Dedifferentiated amniotic fluid mesenchymal stem cell (primary cell): ENCODE measurements at regions not wholly inside any gene's neighbourhood (a gene's known extent, or its start where the extent isn't known, plus 50 kb on each side); places are given as distances from the start of the nearest gene placed in this dataset.

Source experiments
- DNase-seq: peaks from one replicate; pipeline ENCODE4 v3.0.0-alpha.2; 2016; ENCODE audit errors: extremely low spot score

- no peak for DNase-seq
Observed at GRCh38 chr12:28937196-28937595, 211.9 kb upstream of the FAR2 start.

- no peak for DNase-seq
Observed at GRCh38 chr12:28938056-28938455, 211.0 kb upstream of the FAR2 start.

- DNase-seq, result no peak
Observed at GRCh38 chr12:28938581-28939235, 210.4 kb upstream of the FAR2 start.

- DNase-seq, result no peak
Observed at GRCh38 chr12:28939427-28939826, 209.7 kb upstream of the FAR2 start.

DNA sequence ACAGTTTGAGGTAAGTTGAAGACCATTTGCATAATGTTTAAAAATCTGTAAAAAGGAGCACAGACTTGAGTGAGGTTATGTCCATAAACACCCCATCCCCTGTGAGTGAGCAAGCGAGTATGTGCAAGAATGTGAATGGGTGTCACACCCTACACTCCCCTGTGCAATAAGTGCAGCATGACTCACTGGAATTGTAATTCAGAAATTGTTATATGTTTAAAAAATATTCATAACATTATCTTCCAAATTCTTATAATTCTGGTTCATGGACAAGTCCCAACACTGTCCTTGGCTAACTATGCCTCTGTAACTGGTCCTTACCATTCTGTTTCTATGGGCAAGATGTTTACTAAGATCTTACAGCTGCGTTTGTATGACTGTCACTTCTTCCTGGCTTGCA lies 207.8 kb upstream of the FAR2 start:
- no peak for DNase-seq

DNA sequence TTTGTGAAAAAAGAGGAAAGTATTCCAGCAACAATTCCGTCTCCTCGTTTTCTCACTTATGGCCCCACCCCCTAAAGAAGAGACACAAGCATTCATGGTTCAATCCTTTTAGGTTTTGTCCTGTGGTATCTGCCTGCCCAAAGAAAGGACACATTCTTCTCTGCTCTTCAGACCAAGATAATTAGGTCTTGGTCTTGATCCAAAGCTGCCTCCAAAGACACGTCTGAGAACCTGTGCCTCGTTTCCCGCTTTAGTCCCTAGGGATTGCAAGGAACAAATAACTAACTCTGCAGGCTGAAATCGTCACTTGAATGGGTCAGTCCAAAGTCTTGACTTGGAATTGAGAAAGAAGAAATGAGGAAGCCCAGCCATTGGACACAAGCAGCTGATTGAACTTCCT lies 202.7 kb upstream of the FAR2 start:
- no peak for DNase-seq

- no peak for DNase-seq
Observed at GRCh38 chr12:28948685-28949084, 200.4 kb upstream of the FAR2 start.

DNA sequence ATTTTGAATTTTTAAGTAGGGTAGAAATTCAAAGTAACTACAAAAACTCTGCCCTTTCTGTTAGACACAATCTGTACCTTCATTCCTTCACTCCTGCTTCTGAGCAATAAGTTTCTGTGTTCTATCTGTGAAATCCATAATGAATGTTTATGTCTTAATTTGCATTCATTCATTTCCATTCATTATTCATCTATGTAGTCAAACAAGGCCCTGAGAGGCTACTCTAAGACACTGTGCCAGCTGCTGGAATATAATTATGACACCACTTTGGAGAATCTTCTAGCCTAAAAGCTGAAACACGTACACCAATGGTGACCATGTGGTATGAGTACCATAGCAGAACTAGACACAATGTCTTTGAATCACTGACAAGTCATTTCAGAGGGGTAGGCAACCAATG lies 199.9 kb upstream of the FAR2 start:
- DNase-seq, result no peak

DNA sequence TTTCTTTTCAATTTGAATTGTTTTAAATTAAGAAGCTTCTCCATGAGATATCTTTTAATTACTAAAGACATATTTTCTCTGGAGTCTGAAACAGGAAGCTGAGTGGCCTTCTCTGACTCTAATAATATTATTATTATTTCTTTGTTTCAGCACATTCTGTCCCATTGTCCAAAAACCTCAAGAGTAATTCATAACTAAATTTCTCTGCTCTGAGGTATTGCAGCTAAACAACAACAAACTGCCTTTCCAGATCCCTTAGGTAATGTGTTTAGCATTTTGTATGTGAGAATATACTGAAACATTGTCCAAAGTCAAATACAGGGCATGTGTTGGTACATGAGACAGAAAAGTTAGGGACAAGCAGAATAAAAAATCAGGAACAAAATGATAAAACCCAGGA lies 199.0 kb upstream of the FAR2 start:
- DNase-seq, result no peak

- DNase-seq, result no peak
Observed at GRCh38 chr12:28951935-28952334, 197.1 kb upstream of the FAR2 start.

- no peak for DNase-seq
Observed at GRCh38 chr12:28954333-28954732, 194.7 kb upstream of the FAR2 start.

DNA sequence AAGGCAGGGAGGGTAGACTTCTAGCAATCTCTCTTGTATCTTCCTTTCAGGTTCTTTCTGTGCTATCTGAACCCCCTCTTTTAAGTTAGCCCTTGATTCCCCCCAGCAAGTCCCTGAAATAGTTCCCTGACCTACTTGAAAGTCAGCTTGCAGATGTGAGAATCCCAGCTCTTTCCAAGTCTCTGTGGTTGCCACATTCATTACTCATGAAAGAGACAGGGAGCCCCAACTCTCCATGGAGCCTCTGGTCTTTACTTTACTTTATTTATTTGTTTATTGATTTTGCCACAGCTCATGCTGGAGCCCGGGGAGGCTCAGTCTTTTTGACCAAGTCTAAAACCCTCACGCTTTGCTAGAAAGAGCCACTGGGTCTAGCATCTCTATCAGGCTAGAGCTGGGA lies 193.6 kb upstream of the FAR2 start:
- DNase-seq, result no peak

GRCh38 chr12:28955931-28956330 lies 193.1 kb upstream of the FAR2 start:
- no peak for DNase-seq

GRCh38 chr12:28958553-28959195 lies 190.4 kb upstream of the FAR2 start:
- DNase-seq, result peak; percentile 24

- no peak for DNase-seq
Observed at GRCh38 chr12:28961948-28962384, 187.1 kb upstream of the FAR2 start.

DNA sequence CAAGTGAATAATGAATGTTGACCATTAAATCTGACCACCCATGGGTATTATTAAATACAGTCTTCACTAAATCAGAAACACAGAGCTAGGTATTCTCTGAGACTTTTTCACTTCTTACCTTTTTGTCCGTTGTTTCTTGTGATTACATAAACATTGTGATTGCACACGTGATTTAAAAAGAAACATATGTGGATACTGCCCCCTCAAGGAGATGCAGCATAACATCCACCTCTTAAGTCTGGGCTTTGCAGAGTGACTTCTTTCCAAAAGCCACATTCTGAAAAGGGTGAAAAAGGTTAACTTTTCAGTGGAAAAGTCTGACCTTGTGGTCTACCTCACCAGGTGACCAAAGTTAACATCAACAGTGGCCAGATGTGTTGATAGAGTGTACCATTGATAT lies 185.5 kb upstream of the FAR2 start:
- DNase-seq, result peak; percentile 33

GRCh38 chr12:28966046-28966780 lies 182.9 kb upstream of the FAR2 start:
- DNase-seq, result no peak

DNA sequence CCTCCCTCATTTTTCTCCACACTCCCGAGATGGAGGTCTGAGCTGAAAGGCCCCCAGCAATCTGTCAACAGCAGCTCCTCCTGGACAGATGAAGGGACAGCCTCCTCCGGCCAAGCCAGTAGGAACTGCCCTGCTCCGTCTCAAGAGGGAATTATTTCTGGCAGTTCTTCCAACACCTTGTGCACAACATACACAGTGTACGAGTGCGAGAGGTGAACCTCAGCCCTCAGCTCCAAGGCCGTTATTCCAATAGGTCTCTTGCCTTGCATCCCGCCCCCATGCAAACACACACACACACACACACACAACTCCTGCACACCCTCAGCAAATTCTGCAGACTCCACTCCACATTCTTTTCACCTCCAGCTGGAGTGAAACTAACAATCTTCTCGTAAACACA lies 181.7 kb upstream of the FAR2 start:
- DNase-seq, result no peak

GRCh38 chr12:28973491-28973890 lies 175.6 kb upstream of the FAR2 start:
- DNase-seq, result no peak

GRCh38 chr12:28974166-28974565 lies 174.9 kb upstream of the FAR2 start:
- DNase-seq, result no peak

GRCh38 chr12:28974883-28975282 lies 174.2 kb upstream of the FAR2 start:
- DNase-seq, result no peak

GRCh38 chr12:28975564-28976340 lies 173.3 kb upstream of the FAR2 start:
- DNase-seq, result no peak
